ENCODE measurements at regions not wholly inside any gene's neighbourhood (a gene's known extent, or its start where the extent isn't known, plus 50 kb on each side); places are given as distances from the start of the nearest gene placed in this dataset.

- CTCF ChIA-PET = no interaction called here
- no TSS peak for BruUV-seq (replicated peaks)
- H3K9me3 ChIP-seq (ENCODE audit: insufficient read depth, low read depth) = no peaks in the 10 kb centered on the region
These were observed 63.5 kb upstream of the PHACTR2 start for GRCh38 chr6:143614235-143614634.

GRCh38 chr6:143613749-143614148 lies 64.0 kb upstream of the PHACTR2 start:
- H3K4me3 ChIP-seq = no peak overlapping the region
- H3K36me3 ChIP-seq (ENCODE audit: low read depth) = no peaks in the 10 kb centered on the region
- no peak for TF ChIP-seq CTCF (conservative IDR thresholded peaks at IDR 0.05)
- CTCF ChIA-PET = no interaction called here
- H3K4me2 ChIP-seq = no peak overlapping the region
- no peak overlapping the region for H2AFZ ChIP-seq
- BruUV-seq (replicated peaks) = no TSS peak
- no peaks in the 10 kb centered on the region for H3F3A ChIP-seq (ENCODE audit: insufficient read depth, low read depth)
- intact Hi-C loops (cut with micrococcal nuclease; ENCODE audit: unreplicated experiment) = no loop called here
- H3K4me1 ChIP-seq (replicated peaks; ENCODE audit: insufficient read depth) = no peaks in the 10 kb centered on the region
- no peaks in the 10 kb centered on the region for H3K79me2 ChIP-seq (ENCODE audit: low read depth)
- no peaks in the 10 kb centered on the region for H3K9me3 ChIP-seq (ENCODE audit: insufficient read depth, low read depth)
- H3K27ac ChIP-seq = no peak overlapping the region
- H3K9me2 ChIP-seq (ENCODE audit: insufficient read depth) = no peaks in the 10 kb centered on the region
- DNase-seq = no peak
- no peaks in the 10 kb centered on the region for H4K20me1 ChIP-seq (ENCODE audit: insufficient read depth)
- POLR2A ChIA-PET (ENCODE audit: unreplicated experiment) = no interaction called here
- H3K27me3 ChIP-seq (ENCODE audit: insufficient read depth, low read depth) = no peaks in the 10 kb centered on the region

More at GRCh38 chr6:143614235-143614634, 63.5 kb upstream of the PHACTR2 start:
- Histone ChIP-seq H2AFZ (no peak overlapping the region), H3K36me3 (ENCODE audit: low read depth) (no peaks in the 10 kb centered on the region), H3K27me3 (ENCODE audit: insufficient read depth, low read depth) (no peaks in the 10 kb centered on the region), H3K4me1 (replicated peaks; ENCODE audit: insufficient read depth) (no peaks in the 10 kb centered on the region), H3K79me2 (ENCODE audit: low read depth) (no peaks in the 10 kb centered on the region), H3F3A (ENCODE audit: insufficient read depth, low read depth) (no peaks in the 10 kb centered on the region), H3K4me3 (no peak overlapping the region), H3K4me2 (no peak overlapping the region), H4K20me1 (ENCODE audit: insufficient read depth) (no peaks in the 10 kb centered on the region), H3K27ac (no peak overlapping the region), H3K9me2 (ENCODE audit: insufficient read depth) (no peaks in the 10 kb centered on the region)
- intact Hi-C loops (cut with micrococcal nuclease; ENCODE audit: unreplicated experiment) = no loop called here
- no peak for DNase-seq
- POLR2A ChIA-PET (ENCODE audit: unreplicated experiment) = no interaction called here
- TF ChIP-seq EZH2 (IDR thresholded peaks at IDR 0.05; ENCODE audit: low read depth) (no peak), CTCF (conservative IDR thresholded peaks at IDR 0.05) (no peak)

- DNase-seq = no peak
- no TSS peak for BruUV-seq (replicated peaks)
- no peaks in the 10 kb centered on the region for H4K20me1 ChIP-seq (ENCODE audit: insufficient read depth)
- no peak overlapping the region for H3K27ac ChIP-seq
- H3K9me3 ChIP-seq (ENCODE audit: insufficient read depth, low read depth) = no peaks in the 10 kb centered on the region
- no peaks in the 10 kb centered on the region for H3K79me2 ChIP-seq (ENCODE audit: low read depth)
- no peaks in the 10 kb centered on the region for H3K27me3 ChIP-seq (ENCODE audit: insufficient read depth, low read depth)
- no peaks in the 10 kb centered on the region for H3K9me2 ChIP-seq (ENCODE audit: insufficient read depth)
- H3K36me3 ChIP-seq (ENCODE audit: low read depth) = no peaks in the 10 kb centered on the region
- intact Hi-C loops (cut with micrococcal nuclease; ENCODE audit: unreplicated experiment) = no loop called here
- POLR2A ChIA-PET (ENCODE audit: unreplicated experiment) = no interaction called here
- no peak overlapping the region for H3K4me2 ChIP-seq
- TF ChIP-seq CTCF (conservative IDR thresholded peaks at IDR 0.05) (no peak), EZH2 (IDR thresholded peaks at IDR 0.05; ENCODE audit: low read depth) (no peak)
- CTCF ChIA-PET = no interaction called here
- no peak overlapping the region for H2AFZ ChIP-seq
- no peaks in the 10 kb centered on the region for H3F3A ChIP-seq (ENCODE audit: insufficient read depth, low read depth)
- no peaks in the 10 kb centered on the region for H3K4me1 ChIP-seq (replicated peaks; ENCODE audit: insufficient read depth)
- no peak overlapping the region for H3K4me3 ChIP-seq
These were observed 65.6 kb upstream of the PHACTR2 start for GRCh38 chr6:143612186-143612585.
